GM18507 (cell line): ENCODE measurements at regions not wholly inside any gene's neighbourhood (a gene's known extent, or its start where the extent isn't known, plus 50 kb on each side); places are given as distances from the start of the nearest gene placed in this dataset.
"Not testable (repeated sequence)": the region's sequence is repeated elsewhere in the genome, so short reads cannot be mapped to it uniquely, and the experiment has no call there.

Source experiments
- DNase-seq: peaks from one replicate; pipeline ENCODE4 v3.0.0; 2011; ENCODE audit warnings: low read depth; ENCODE audit not compliant: insufficient read length; ENCODE audit errors: extremely low spot score
- FAIRE-seq: peaks from 2 replicates; lab custom pipeline; 2011; peaks lifted over from hg19 to GRCh38; lab: Jason Lieb, UNC

DNA sequence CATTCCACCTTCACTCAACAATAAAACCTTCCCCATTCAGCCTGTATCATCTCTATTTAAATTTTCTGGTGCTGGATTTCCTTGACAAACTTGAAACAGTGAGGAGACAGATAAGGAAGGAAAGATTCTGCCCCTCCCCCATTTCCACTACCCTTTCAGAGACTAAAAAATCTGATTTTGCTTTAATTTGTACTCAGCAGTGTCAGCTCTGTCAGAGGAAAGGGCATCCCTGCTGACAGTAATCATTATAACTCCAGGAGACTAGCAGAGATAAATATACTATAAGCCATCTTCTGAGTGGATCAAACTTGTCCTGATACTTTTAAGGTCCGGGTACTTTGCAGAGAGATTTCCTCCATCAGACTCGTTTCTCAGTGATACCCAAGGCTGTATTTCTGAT is 155.6 kb downstream of the SAMD5 start:
- FAIRE-seq: no peak

DNA sequence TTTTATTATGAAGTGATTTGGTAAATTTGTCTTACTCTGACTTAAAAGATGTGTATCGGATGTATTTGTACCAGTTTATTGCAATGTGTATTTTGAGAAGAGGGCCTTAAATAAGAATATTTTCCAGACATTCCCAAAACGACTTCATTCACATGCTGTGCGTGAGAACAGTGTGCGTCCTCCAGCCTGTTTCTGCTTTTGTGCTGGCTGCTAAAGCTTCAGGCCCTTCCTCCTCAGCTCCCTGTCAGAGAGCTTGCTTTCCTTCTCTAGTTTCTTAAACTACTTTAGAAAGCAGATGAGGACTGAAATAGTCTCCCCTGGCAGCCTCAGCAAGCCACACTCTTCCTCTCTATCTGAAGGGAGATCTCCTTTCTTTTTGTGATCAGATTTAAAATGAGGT is 157.8 kb downstream of the SAMD5 start:
- FAIRE-seq (no peak), DNase-seq (no peak)

More for the DNA sequence above, 155.6 kb downstream of the SAMD5 start:
- no peak for DNase-seq

DNA sequence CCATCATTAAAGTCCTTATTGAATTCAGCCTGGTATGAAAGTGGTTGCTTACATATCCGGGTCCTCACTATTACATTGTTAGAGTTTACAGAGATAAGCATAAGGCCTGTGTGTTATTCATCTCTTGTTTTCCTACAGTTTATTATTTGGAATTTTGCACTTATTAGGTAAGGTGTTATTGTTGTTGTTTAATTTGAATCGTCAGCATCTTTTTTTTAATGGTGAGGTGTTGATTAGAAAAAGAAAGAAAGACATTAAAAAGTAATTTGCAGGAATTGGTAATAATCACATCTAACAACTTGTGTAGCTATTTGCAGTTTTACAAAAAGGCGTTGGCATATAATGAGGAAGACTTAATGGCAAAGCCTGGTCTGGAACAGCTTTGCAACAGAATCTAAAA is 158.6 kb downstream of the SAMD5 start:
- no peak for FAIRE-seq

DNA sequence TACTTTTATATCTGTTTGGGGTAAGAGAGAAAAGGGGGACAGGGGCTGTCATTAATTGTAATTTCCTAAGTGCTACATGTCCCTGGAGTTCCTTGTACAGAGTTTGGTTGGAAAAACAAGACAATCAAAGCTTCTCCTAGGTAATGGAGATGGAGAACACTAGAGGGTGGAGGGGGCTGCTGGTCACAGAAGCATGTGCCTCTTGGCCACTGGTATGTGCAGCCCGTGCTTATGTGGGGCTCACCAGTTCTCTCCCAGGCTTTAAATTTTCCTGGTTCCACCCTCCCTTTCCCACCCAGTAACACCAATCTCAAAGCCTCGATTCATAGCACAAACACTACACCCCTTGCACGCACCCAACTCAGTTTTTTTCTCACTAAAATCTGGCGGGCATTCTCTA is 165.6 kb downstream of the SAMD5 start:
- FAIRE-seq (no peak), DNase-seq (no peak)

More for the DNA sequence above, 158.6 kb downstream of the SAMD5 start:
- DNase-seq: no peak

DNA sequence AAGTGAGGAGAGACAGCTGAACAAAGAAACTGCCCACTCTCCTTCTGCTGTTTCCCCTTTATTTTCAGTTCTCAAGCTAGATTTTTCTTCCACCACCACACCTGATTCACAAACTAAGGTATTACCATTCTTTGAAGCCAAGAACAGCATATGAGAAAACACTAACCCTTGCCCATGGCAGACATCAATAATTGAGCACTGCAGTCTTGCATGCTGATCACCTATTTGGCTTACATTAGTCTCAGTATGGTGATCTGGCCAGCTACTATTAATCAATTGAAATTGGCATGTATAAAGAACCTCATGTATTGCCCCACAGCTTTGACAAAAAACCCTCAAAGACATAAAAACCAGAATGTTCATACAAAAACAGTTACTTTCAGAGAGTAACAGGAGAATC is 166.3 kb downstream of the SAMD5 start:
- DNase-seq: no peak
- no peak for FAIRE-seq

DNA sequence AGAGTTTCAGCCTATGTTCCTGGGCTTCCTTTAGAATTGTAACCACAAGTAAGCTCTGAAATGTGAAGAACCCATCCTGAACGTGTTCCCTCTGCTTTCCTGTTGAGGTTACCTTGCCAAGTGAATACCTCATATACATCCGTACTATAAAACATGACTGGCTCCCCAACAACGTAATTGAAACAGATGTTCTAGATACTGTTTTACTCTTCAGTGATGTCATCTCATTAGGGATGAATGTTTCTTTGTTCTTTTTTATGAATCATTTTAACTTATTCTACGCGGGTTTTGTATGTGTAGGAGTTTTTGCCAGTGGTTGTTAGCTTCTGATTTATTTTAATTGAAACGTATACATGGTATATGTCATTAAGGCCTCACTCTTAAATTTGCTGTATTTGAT is 166.8 kb downstream of the SAMD5 start:
- FAIRE-seq (no peak), DNase-seq (no peak)

- DNase-seq (no peak), FAIRE-seq (no peak)
Measured at GRCh38 chr6:147676495-147677199, 168.2 kb downstream of the SAMD5 start.

DNA sequence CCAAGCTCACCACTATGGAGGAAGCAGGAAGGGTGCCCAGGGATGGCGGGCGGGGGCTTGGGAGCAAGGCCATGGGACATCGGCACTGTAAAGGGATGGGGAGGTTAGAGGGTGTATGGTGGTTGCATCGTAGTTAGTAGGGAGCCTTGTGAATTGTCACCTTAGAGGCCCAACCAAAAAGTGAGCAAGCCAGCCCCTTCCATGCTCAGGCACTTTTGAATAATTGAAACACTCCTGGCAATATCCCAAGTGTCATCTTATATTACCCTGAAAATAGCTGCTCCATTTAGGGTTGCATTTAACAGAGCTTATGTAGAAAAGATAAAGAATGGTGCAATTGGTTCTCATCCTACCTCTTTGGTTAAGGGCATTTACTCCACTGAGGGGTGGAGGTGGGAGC is 169.2 kb downstream of the SAMD5 start:
- FAIRE-seq: no peak
- DNase-seq: no peak

DNA sequence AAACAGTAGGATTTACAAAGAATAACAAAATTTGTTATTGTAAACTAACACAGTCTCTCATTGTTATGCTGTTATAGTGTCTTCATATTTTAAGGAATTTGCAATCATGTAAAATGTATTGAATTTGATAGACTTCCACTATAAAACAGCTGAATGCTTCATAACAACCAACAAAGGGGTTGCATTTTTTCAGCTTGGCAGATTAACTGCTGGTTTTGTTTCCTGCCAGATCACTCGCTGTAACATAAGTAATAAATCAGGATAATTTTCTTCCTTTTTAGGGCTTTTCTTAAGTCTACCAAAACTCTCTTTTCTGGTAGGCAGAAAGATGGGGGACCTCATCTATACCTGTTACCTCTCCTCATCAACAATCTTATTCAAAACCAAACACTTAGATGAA is 169.8 kb downstream of the SAMD5 start:
- DNase-seq: no peak
- FAIRE-seq: no peak

- FAIRE-seq (no peak), DNase-seq (no peak)
Measured at GRCh38 chr6:147684906-147685305, 176.4 kb downstream of the SAMD5 start.

DNA sequence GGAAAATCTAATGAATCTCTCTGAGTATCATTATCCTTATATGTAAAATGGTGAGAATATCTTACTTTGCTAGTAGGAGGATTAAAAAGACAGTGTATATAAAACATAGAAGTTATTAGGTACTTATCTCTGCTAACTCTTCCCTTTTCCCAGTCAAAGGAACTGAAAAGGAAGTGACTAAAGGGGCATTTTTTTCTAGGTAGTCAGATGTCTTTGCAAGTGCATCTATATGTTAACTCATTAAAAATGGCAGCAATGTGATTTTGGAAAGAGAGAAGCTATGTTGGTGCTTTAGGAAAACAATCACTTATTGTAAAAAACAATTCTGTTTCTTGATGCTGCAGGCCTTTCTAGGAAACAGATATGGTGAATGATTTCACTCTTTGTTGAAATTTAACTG is 180.9 kb downstream of the SAMD5 start:
- FAIRE-seq (no peak), DNase-seq (no peak)

GRCh38 chr6:147691446-147691845 is 183.0 kb downstream of the SAMD5 start:
- DNase-seq: no peak
- no peak for FAIRE-seq

GRCh38 chr6:147693181-147693580 is 184.7 kb downstream of the SAMD5 start:
- DNase-seq (no peak), FAIRE-seq (no peak)

DNA sequence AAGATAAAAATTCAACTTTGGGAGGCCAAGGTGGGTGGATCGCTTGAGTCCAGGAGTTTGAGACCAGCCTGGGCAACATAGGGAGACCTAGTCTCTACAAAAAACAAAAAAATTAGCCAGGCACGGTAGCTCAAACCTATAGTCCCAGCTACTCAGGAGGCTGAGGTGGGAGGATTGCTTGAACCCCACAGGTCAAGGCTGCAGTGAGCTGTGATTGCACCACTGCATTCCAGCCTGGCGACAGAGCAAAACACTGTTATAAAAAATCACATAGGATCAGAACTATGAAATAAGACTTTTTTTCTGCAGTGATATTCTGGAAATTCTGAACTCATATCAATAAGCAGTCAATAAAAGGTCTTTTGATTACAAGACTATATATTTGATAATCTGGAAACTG is 186.1 kb downstream of the SAMD5 start:
- FAIRE-seq, DNase-seq: not testable (repeated sequence)

- DNase-seq: no peak
- FAIRE-seq: no peak
Measured at GRCh38 chr6:147695819-147696218, 187.3 kb downstream of the SAMD5 start.

DNA sequence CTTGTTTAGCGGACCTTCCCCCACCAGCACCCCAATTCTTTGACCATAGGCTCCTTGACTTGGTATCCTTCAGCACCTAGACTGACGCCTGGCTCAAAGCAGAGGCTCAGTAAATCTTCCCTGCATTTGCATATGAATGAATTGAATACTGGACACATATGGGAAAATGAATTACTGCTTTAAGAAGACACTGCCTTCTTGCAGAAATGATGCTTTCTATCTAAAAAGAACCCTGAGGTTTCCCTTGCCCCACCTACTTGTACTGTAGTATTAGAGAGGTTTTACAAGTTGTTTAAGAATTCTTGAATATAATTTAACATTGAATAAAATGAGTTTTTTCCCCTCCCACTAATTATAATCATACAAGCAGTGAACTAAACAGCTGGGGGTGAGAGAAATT is 190.7 kb downstream of the SAMD5 start:
- DNase-seq (no peak), FAIRE-seq (no peak)

DNA sequence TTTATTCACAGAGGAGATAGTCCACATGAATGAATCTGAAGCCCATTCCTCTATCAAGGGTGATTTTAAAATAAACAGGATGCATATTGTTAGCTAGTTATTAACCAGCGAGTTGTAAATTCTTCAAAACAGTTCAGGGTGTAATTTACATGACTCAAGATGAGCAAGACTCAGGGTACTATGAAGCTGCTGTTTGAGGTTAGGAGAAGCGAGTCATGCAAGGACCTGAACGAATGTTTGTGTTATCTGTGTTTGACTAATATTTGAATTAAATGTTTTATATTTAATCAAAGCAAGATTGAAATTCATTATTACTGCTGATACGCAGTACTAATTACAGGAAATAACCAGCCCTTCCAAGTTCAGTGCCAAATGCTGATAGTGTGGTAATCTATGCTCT is 191.1 kb downstream of the SAMD5 start:
- FAIRE-seq (no peak), DNase-seq (no peak)

- FAIRE-seq: no peak
- no peak for DNase-seq
Measured at GRCh38 chr6:147700436-147701209, 192.1 kb downstream of the SAMD5 start.

DNA sequence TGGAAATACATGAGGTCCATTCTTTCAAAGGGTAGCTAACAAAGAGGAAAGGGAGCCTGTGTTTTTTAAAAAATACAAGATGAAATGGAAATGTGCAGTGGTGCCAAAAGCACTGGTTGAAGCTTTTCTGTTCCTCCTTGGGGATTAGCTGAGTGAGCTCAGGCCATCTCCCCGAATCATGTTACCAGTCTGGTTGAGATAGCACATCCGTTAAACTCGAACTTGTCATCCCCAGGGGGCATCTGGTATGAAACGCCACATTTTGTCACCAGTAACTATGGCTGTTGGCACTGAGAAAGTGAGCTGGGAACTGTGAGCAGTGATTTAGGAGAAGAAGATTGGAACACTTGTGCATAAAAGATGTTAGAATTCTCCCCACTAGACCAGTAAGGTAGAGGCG is 196.2 kb downstream of the SAMD5 start:
- no peak for FAIRE-seq
- no peak for DNase-seq

DNA sequence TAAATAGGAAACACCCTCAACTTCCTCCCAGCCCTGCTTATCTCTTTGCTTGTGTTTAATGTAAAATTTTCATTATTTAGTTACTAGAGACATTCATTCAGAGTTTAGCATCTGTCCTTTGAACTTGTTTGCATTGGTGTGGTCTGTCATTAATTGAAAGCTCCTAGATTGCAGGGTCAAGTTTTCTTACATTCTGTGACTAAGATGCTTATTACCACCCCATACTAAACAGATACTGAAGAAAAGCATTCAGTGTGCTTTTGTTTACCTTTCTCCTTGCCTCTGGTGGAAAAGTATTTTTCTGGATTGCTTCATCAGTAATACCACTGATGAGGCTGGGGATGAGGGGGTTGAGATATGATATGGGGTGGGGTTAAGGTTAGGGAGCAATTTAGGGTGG is 199.0 kb downstream of the SAMD5 start:
- FAIRE-seq: no peak
- DNase-seq: no peak

GRCh38 chr6:147708170-147708569 is 199.7 kb downstream of the SAMD5 start:
- FAIRE-seq: no peak
- DNase-seq: no peak
